Hepatocyte (in vitro differentiated cells): ENCODE measurements at regions not wholly inside any gene's neighbourhood (a gene's known extent, or its start where the extent isn't known, plus 50 kb on each side); places are given as distances from the start of the nearest gene placed in this dataset.

Source experiments
- DNase-seq: peaks from one replicate; pipeline ENCODE4 v3.0.0-alpha.2; 2016; ENCODE audit warnings: low spot score
- H2AFZ ChIP-seq: fragments of 200-600 bp; sonication (generic); 2 replicates; pipeline ENCODE4 v1.6.0; 2016; ENCODE audit warnings: antibody characterized with exemption, mild to moderate bottlenecking
- H3K27ac ChIP-seq: fragments of 200-600 bp; sonication (generic); 2 replicates; pipeline ENCODE4 v1.5.1; 2016; ENCODE audit warnings: mild to moderate bottlenecking
- H3K27me3 ChIP-seq: fragments of 200-600 bp; sonication (generic); 2 replicates; pipeline ENCODE4 v1.6.1; 2016
- H3K36me3 ChIP-seq: fragments of 200-600 bp; sonication (generic); replicated peaks from 2 replicates; pipeline ENCODE4 v1.5.1; 2016; ENCODE audit warnings: low read depth; ENCODE audit not compliant: insufficient read depth
- H3K4me1 ChIP-seq: fragments of 200-600 bp; sonication (generic); 2 replicates; pipeline ENCODE4 v1.5.1; 2016; ENCODE audit warnings: mild to moderate bottlenecking, moderate library complexity; ENCODE audit not compliant: insufficient read depth
- H3K4me2 ChIP-seq: fragments of 200-600 bp; sonication (generic); 2 replicates; pipeline ENCODE4 v1.6.0; 2016
- H3K4me3 ChIP-seq: fragments of 200-600 bp; sonication (generic); 2 replicates; pipeline ENCODE4 v1.5.1; 2016; ENCODE audit warnings: mild to moderate bottlenecking
- H3K79me2 ChIP-seq: fragments of 200-600 bp; sonication (generic); 2 replicates; pipeline ENCODE4 v1.6.0; 2017; ENCODE audit warnings: mild to moderate bottlenecking
- H3K9me2 ChIP-seq: fragments of 200-600 bp; sonication (generic); replicated peaks from 2 replicates; pipeline ENCODE4 v1.6.0; 2017; ENCODE audit warnings: mild to moderate bottlenecking; ENCODE audit not compliant: insufficient read depth
- H3K9me3 ChIP-seq: fragments of 200-600 bp; sonication (generic); 2 replicates; pipeline ENCODE4 v1.5.1; 2016; ENCODE audit warnings: low read depth, mild to moderate bottlenecking
- H4K20me1 ChIP-seq: fragments of 200-600 bp; sonication (generic); 2 replicates; pipeline ENCODE4 v1.6.0; 2016; ENCODE audit warnings: mild to moderate bottlenecking; ENCODE audit not compliant: insufficient read depth, poor library complexity, severe bottlenecking
- EZH2 ChIP-seq: fragments of 200-600 bp; sonication (generic); IDR thresholded peaks from 2 replicates; pipeline ENCODE4 v1.6.1; 2016; ENCODE audit warnings: antibody characterized with exemption, mild to moderate bottlenecking, borderline replicate concordance
- EZH2phosphoT487 ChIP-seq: fragments of 200-600 bp; sonication (generic); IDR thresholded peaks from one replicate; pipeline ENCODE4 v1.6.1; 2018; ENCODE audit warnings: antibody characterized with exemption, mild to moderate bottlenecking, low read depth, moderate library complexity; ENCODE audit not compliant: unreplicated experiment, severe bottlenecking
- WGBS: methylation state at CpG from one replicate; pipeline ENCODE4 v1.1.6; 2016; ENCODE audit warnings: low lambda C conversion rate; ENCODE audit errors: missing lambda C conversion rate; 5-methylcytosine and 5-hydroxymethylcytosine counted together
- TF ChIP-seq, protein P1 (sequence below): fragments of 200-600 bp; sonication (generic); IDR thresholded peaks from 2 replicates; pipeline ENCODE4 v1.5.1; 2016; ENCODE audit warnings: antibody characterized with exemption, mild to moderate bottlenecking; ENCODE audit not compliant: poor library complexity

DNA sequence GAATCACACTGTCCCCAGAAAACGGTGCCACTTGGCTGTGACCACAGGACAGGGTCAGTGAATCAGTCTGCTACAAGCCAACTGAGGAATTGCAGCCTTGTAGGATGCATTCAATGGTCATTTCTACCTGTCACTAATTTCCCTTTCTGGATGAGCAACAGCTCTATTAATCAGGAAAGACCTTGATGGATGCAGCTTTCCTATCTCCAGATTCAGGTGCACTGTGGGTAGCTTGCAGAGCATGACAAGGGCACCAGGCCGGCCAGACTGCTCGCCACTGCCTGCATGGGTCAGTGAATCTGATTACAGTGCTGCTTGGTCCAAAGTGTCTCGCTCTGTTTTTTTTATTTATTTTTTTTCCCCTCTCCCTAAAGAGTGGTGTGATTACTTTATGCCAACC is 506.8 kb upstream of the AUTS2 start:
- 88% methylated on average over 4 of the region's 4 CpGs for WGBS
- Histone ChIP-seq H4K20me1 (no peaks in the 10 kb centered on the region), H3K79me2 (no peaks in the 10 kb centered on the region), H3K36me3 (no peaks in the 10 kb centered on the region), H3K4me1 (no peaks in the 10 kb centered on the region), H3K9me3 (peaks cover 11% of the 10 kb centered on the region), H3K9me2 (no peaks in the 10 kb centered on the region), H3K27me3 (no peaks in the 10 kb centered on the region), H3K4me3 (no peak overlapping the region), H3K27ac (no peak overlapping the region), H2AFZ (no peak overlapping the region), H3K4me2 (no peak overlapping the region)
- no peak for TF ChIP-seq EZH2
- TF ChIP-seq EZH2phosphoT487, result no peak
- TF ChIP-seq, protein P1, sequence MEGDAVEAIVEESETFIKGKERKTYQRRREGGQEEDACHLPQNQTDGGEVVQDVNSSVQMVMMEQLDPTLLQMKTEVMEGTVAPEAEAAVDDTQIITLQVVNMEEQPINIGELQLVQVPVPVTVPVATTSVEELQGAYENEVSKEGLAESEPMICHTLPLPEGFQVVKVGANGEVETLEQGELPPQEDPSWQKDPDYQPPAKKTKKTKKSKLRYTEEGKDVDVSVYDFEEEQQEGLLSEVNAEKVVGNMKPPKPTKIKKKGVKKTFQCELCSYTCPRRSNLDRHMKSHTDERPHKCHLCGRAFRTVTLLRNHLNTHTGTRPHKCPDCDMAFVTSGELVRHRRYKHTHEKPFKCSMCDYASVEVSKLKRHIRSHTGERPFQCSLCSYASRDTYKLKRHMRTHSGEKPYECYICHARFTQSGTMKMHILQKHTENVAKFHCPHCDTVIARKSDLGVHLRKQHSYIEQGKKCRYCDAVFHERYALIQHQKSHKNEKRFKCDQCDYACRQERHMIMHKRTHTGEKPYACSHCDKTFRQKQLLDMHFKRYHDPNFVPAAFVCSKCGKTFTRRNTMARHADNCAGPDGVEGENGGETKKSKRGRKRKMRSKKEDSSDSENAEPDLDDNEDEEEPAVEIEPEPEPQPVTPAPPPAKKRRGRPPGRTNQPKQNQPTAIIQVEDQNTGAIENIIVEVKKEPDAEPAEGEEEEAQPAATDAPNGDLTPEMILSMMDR, result no peak
- DNase-seq, result no peak

GRCh38 chr7:69095127-69095526 is 503.1 kb upstream of the AUTS2 start:
- WGBS, result 82% methylated on average over 2 of the region's 2 CpGs
- Histone ChIP-seq H3K4me3 (no peak overlapping the region), H3K79me2 (no peaks in the 10 kb centered on the region), H3K4me2 (no peak overlapping the region), H3K27ac (no peak overlapping the region), H2AFZ (no peak overlapping the region), H3K27me3 (no peaks in the 10 kb centered on the region), H3K9me2 (no peaks in the 10 kb centered on the region), H3K9me3 (peaks cover 11% of the 10 kb centered on the region), H4K20me1 (no peaks in the 10 kb centered on the region), H3K4me1 (no peaks in the 10 kb centered on the region), H3K36me3 (no peaks in the 10 kb centered on the region)
- DNase-seq, result no peak
- TF ChIP-seq EZH2phosphoT487 (no peak), EZH2 (no peak)
- TF ChIP-seq, protein P1, result no peak

DNA sequence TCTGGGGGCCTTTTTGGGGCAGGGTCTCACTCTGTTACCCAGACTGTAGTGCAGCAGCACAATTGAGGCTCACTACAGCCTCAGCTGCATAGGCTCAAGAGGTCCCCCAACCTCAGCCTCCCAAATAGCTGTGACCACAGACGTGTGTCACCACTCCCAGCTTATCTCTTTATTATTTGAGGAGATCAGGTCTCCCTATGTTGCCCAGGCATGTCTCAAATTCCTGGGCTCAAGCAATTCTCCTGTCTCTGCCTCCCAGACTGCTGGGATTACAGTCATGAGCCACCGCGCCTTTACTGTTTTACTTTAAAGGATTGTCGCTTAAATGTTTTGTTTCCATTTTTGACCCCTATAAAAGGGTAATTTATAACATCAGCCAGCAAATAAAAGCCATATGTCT is 502.6 kb upstream of the AUTS2 start:
- no peak overlapping the region for H3K4me3 ChIP-seq
- 51% methylated on average over 4 of the region's 4 CpGs for WGBS

More for the DNA sequence above, 502.6 kb upstream of the AUTS2 start:
- H3K9me2 ChIP-seq, result no peaks in the 10 kb centered on the region
- no peaks in the 10 kb centered on the region for H3K79me2 ChIP-seq
- no peaks in the 10 kb centered on the region for H3K4me1 ChIP-seq
- no peak for DNase-seq
- H4K20me1 ChIP-seq, result no peaks in the 10 kb centered on the region
- H3K27ac ChIP-seq, result no peak overlapping the region
- H2AFZ ChIP-seq, result no peak overlapping the region
- TF ChIP-seq EZH2phosphoT487 (no peak), EZH2 (no peak)
- TF ChIP-seq, protein P1, result no peak
- H3K36me3 ChIP-seq, result no peaks in the 10 kb centered on the region
- no peaks in the 10 kb centered on the region for H3K27me3 ChIP-seq
- H3K4me2 ChIP-seq, result no peak overlapping the region
- peaks cover 11% of the 10 kb centered on the region for H3K9me3 ChIP-seq
